Esophagus muscularis mucosa (tissue), 3 donors: ENCODE measurements at regions not wholly inside any gene's neighbourhood (a gene's known extent, or its start where the extent isn't known, plus 50 kb on each side); places are given as distances from the start of the nearest gene placed in this dataset.

ENCODE experiments used
- CTCF ChIP-seq, 3 experiments: fragments of 200-600 bp in 2 of 3; fragments of 450-650 bp in 1 of 3; sonication (generic) in 2 of 3; IDR thresholded peaks; one replicate each; pipeline ENCODE4 v1.5.1; 2017 to 2019; ENCODE audit warnings: antibody characterized with exemption in 3 of 3, mild to moderate bottlenecking in 2 of 3, moderate library complexity in 1 of 3
- POLR2A ChIP-seq: fragments of 450-650 bp; IDR thresholded peaks from one replicate; pipeline ENCODE4 v1.6.1; 2017; ENCODE audit warnings: antibody characterized with exemption, moderate library complexity, mild to moderate bottlenecking, low read depth

- no peak for TF ChIP-seq CTCF (IDR thresholded peaks at IDR 0.05)
- no peak for TF ChIP-seq POLR2A
Measured at GRCh38 chr2:125160947-125161346, 1135.9 kb downstream of the CNTNAP5 start.
